ENCODE measurements at regions not wholly inside any gene's neighbourhood (a gene's known extent, or its start where the extent isn't known, plus 50 kb on each side); places are given as distances from the start of the nearest gene placed in this dataset.

DNA sequence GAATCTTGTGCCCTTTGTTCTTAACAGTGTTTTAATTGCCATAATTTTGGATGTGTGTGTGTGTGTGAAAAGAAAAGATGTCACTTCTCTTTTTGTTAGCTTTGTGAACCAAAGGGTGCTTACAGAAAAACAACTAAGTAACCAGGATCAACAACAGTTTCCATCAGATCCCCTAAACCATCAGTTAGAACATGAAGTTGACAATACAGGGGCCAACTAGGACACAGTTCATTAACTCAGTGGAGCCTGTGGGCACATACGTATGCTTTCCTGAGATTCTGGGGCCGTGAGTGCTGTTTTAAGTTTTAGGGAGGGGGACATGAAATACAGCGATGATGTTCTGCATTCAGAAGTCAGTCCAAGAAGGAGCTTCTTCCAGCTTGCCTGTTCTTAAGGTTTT lies 133.6 kb downstream of the TLR5 start:
- Mint-ChIP-seq H3K4me3 (no peak overlapping the region), H3K27me3 (ENCODE audit: low read depth) (peaks cover 6% of the 10 kb centered on the region), H3K36me3 (ENCODE audit: low read depth) (peaks cover 3% of the 10 kb centered on the region), H3K27ac (no peak overlapping the region), H3K4me1 (ENCODE audit: low read depth) (no peaks in the 10 kb centered on the region), H3K9me3 (no peaks in the 10 kb centered on the region)
- CTCF ChIA-PET = interaction anchor here (0.6 kb wide), 1 partner anchor 468 kb away, joined by 7 read pairs; no protein-coding TSS in a partner anchor
- no peak for DNase-seq
- intact Hi-C loops (cut with micrococcal nuclease) = no loop called here

GRCh38 chr1:223010582-223011504 lies 132.2 kb downstream of the TLR5 start:
- Mint-ChIP-seq H3K27ac (no peak overlapping the region), H3K4me3 (no peak overlapping the region), H3K4me1 (ENCODE audit: low read depth) (no peaks in the 10 kb centered on the region), H3K36me3 (ENCODE audit: low read depth) (no peaks in the 10 kb centered on the region), H3K27me3 (ENCODE audit: low read depth) (peaks cover 9% of the 10 kb centered on the region), H3K9me3 (no peaks in the 10 kb centered on the region)
- DNase-seq = no peak
- CTCF ChIA-PET = no interaction called here
- intact Hi-C loops (cut with micrococcal nuclease) = no loop called here

- Mint-ChIP-seq H3K36me3 (ENCODE audit: low read depth) (no peaks in the 10 kb centered on the region), H3K4me3 (no peak overlapping the region), H3K27me3 (ENCODE audit: low read depth) (peaks cover 9% of the 10 kb centered on the region), H3K9me3 (no peaks in the 10 kb centered on the region), H3K27ac (no peak overlapping the region), H3K4me1 (ENCODE audit: low read depth) (no peaks in the 10 kb centered on the region)
- intact Hi-C loops (cut with micrococcal nuclease) = no loop called here
- no peak for DNase-seq
- CTCF ChIA-PET = interaction anchor here (0.6 kb wide), 1 partner anchor 24 kb away, joined by 5 read pairs; no protein-coding TSS in a partner anchor
These were observed 131.6 kb downstream of the TLR5 start for GRCh38 chr1:223011505-223011856.

DNA sequence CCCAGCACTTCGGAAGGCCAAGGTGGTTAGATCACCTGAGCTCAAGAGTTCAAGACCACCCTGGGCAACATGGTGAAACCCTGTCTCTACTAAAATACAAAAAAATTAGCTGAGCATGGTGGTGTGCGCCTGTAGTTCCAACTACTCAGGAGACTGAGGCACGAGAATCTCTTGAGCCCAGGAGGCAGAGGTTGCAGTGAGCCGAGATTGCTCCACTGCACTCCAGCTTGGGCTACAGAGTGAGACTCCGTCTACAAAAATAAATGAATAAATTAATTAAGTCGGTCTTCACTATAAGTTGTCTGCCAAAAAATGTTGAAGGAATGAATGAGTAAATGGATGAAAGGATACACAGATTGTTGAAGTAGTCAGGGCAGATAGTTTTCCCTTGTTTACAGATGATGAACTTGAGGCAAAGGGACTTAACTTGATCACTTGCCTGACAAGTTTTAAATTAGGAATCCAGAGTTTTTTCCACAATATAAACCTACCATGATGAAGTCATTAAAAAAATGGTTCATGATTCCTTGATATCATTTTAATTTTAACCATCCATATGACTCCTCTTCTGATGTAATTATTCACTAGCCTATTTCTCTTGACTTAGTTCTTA lies 130.8 kb downstream of the TLR5 start:
- no peak for DNase-seq
- Mint-ChIP-seq H3K27ac (no peak overlapping the region), H3K36me3 (ENCODE audit: low read depth) (no peaks in the 10 kb centered on the region), H3K27me3 (ENCODE audit: low read depth) (peaks cover 9% of the 10 kb centered on the region), H3K4me3 (no peak overlapping the region), H3K9me3 (no peaks in the 10 kb centered on the region), H3K4me1 (ENCODE audit: low read depth) (no peaks in the 10 kb centered on the region)
- intact Hi-C loops (cut with micrococcal nuclease) = no loop called here
- CTCF ChIA-PET = interaction anchor here (0.6 kb wide), 1 partner anchor 24 kb away, joined by 5 read pairs; no protein-coding TSS in a partner anchor

DNA sequence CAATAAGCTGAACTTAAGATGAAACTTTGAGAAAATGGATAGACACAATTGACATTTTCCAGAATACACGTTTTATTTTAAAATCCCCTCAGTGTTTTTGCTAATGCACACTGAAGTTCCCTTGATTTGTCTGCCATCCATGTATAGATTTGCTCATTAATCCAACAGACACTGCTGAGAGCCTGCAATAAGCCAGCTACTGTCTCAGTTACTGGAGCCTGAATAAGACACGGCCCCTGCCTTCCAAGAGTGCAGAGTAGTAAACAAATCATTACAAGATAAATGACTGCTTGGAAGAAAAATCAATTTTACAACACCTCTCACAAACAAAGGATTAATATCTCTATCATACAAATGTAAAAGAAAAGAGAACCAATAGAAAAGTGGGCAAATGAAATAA lies 130.1 kb downstream of the TLR5 start:
- Mint-ChIP-seq H3K4me1 (ENCODE audit: low read depth) (no peaks in the 10 kb centered on the region), H3K4me3 (no peak overlapping the region), H3K36me3 (ENCODE audit: low read depth) (no peaks in the 10 kb centered on the region), H3K27ac (no peak overlapping the region), H3K27me3 (ENCODE audit: low read depth) (peaks cover 9% of the 10 kb centered on the region), H3K9me3 (no peaks in the 10 kb centered on the region)
- DNase-seq = no peak
- intact Hi-C loops (cut with micrococcal nuclease) = no loop called here
- CTCF ChIA-PET = no interaction called here

DNA sequence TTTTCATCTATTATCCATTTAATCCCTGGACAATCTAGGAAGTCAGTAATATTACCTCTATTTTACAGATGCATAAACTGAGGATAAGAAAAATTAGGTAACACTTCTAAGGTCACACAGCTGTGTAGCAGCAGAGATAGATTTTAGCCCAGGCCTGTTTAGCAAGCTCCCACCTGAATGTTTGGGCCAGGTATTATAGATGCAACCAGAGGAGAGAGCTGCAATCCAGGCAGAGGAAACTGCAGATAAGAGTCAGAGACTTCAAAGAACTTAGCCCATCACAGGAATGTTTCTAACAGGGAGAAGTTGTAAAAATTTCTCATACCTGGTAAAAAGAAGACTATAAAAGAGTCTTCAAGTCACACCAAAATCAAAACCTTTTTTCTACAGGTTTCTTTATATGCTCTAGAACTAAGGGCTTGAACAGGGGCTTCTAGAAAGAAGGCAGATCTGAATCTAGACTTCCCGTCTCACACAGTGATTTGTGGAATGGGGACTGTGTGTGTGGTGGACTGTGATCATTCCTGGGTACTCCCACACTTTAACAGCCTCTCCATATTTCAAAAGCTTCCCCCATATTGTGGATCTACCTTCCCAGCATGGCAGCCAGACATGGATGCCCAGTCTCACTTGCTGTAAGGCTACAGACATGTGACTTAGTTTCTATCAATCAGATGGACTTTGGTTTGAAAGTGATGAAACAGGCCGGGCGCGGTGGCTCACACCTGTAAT lies 128.7 kb downstream of the TLR5 start:
- CTCF ChIA-PET = no interaction called here
- H3K4me3 Mint-ChIP-seq = no peak overlapping the region
- no peak for DNase-seq

GRCh38 chr1:223016381-223016780 lies 126.7 kb downstream of the TLR5 start:
- Mint-ChIP-seq H3K27me3 (ENCODE audit: low read depth) (peaks cover 3% of the 10 kb centered on the region), H3K9me3 (no peaks in the 10 kb centered on the region), H3K27ac (no peak overlapping the region), H3K4me3 (no peak overlapping the region), H3K36me3 (ENCODE audit: low read depth) (no peaks in the 10 kb centered on the region), H3K4me1 (ENCODE audit: low read depth) (no peaks in the 10 kb centered on the region)
- CTCF ChIA-PET = no interaction called here
- intact Hi-C loops (cut with micrococcal nuclease) = no loop called here
- DNase-seq = no peak

More for the DNA sequence above, 128.7 kb downstream of the TLR5 start:
- Mint-ChIP-seq H3K4me1 (ENCODE audit: low read depth) (no peaks in the 10 kb centered on the region), H3K9me3 (no peaks in the 10 kb centered on the region), H3K36me3 (ENCODE audit: low read depth) (no peaks in the 10 kb centered on the region), H3K27ac (no peak overlapping the region), H3K27me3 (ENCODE audit: low read depth) (peaks cover 9% of the 10 kb centered on the region)
- intact Hi-C loops (cut with micrococcal nuclease) = no loop called here

GRCh38 chr1:223016890-223017289 lies 126.2 kb downstream of the TLR5 start:
- H3K27ac Mint-ChIP-seq = no peak overlapping the region
- no peaks in the 10 kb centered on the region for H3K36me3 Mint-ChIP-seq (ENCODE audit: low read depth)
- DNase-seq = no peak
- H3K27me3 Mint-ChIP-seq (ENCODE audit: low read depth) = peaks cover 3% of the 10 kb centered on the region
- CTCF ChIA-PET = no interaction called here
- intact Hi-C loops (cut with micrococcal nuclease) = no loop called here
- no peaks in the 10 kb centered on the region for H3K9me3 Mint-ChIP-seq
- no peak overlapping the region for H3K4me3 Mint-ChIP-seq
- no peaks in the 10 kb centered on the region for H3K4me1 Mint-ChIP-seq (ENCODE audit: low read depth)

DNA sequence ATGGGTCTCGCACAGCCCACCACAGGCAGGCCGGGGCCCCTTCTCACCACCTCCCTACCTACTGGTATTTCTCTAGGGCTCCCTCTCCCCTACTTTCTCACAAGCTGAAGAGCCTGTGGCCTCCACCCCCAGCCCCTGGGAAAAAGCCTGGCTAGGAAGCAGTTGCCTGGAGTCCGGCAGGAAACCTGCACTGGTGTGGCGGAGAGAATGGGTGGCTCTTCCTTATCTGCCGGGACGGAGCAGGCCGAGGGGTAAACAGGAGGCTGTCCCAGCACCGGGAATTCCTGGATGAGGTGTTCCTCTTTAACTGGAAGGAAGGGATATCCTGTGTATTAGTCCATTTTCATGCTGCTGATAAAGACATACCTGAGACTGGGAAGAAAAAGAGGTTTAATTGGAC lies 125.8 kb downstream of the TLR5 start:
- no peak for DNase-seq
- CTCF ChIA-PET = no interaction called here
- Mint-ChIP-seq H3K36me3 (ENCODE audit: low read depth) (no peaks in the 10 kb centered on the region), H3K4me3 (no peak overlapping the region), H3K27me3 (ENCODE audit: low read depth) (peaks cover 3% of the 10 kb centered on the region), H3K4me1 (ENCODE audit: low read depth) (no peaks in the 10 kb centered on the region), H3K27ac (no peak overlapping the region), H3K9me3 (no peaks in the 10 kb centered on the region)
- intact Hi-C loops (cut with micrococcal nuclease) = no loop called here

DNA sequence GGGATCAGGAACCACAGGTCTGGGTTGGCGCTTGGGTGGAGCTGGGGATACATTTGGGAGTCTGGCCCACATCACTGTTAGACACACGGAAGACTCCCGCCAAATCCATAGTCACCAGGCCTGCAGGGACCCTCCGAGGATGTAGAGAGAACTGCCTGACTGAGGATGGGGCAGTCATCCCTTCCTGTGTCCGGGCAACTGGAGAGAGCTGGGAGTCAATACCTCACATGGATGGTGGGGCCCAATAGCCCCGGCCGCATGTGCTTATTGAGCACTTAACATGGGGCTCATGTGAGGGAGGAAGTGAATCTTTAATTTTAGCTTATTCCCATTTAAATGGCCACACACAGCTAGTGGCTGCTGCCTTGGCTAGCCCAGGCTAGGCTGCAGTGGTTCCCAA lies 124.5 kb downstream of the TLR5 start:
- no peaks in the 10 kb centered on the region for H3K9me3 Mint-ChIP-seq
- no peak overlapping the region for H3K4me3 Mint-ChIP-seq
- no peaks in the 10 kb centered on the region for H3K36me3 Mint-ChIP-seq (ENCODE audit: low read depth)
- peaks cover 3% of the 10 kb centered on the region for H3K27me3 Mint-ChIP-seq (ENCODE audit: low read depth)
- no peak for DNase-seq
- CTCF ChIA-PET = interaction anchor here (0.6 kb wide), 1 partner anchor 268 kb away, joined by 3 read pairs; no protein-coding TSS in a partner anchor
- intact Hi-C loops (cut with micrococcal nuclease) = no loop called here
- no peaks in the 10 kb centered on the region for H3K4me1 Mint-ChIP-seq (ENCODE audit: low read depth)
- H3K27ac Mint-ChIP-seq = no peak overlapping the region

DNA sequence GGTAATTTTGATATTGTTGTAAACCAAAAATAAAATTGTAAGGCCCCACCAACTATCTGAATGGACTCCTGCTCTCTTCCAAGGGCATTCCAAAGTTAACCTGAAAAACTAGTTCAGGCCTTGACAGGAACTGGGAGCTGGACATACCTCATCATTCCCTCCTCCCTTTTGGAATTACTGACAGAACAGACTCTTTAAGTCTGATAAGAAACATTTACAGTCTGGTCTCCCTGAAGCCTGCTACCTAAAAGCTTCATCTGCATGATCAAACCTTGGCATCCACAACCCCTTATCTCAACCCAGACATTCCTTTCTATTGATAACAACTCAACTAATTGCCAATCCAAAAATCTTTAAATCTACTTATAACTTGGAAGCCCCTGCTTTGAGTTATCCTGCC lies 123.8 kb downstream of the TLR5 start:
- Mint-ChIP-seq H3K27me3 (ENCODE audit: low read depth) (peaks cover 3% of the 10 kb centered on the region), H3K9me3 (no peaks in the 10 kb centered on the region), H3K4me3 (no peak overlapping the region), H3K4me1 (ENCODE audit: low read depth) (no peaks in the 10 kb centered on the region), H3K36me3 (ENCODE audit: low read depth) (no peaks in the 10 kb centered on the region), H3K27ac (no peak overlapping the region)
- intact Hi-C loops (cut with micrococcal nuclease) = no loop called here
- CTCF ChIA-PET = no interaction called here
- DNase-seq = no peak

- intact Hi-C loops (cut with micrococcal nuclease) = no loop called here
- DNase-seq = no peak
- no peaks in the 10 kb centered on the region for H3K4me1 Mint-ChIP-seq (ENCODE audit: low read depth)
- H3K27me3 Mint-ChIP-seq (ENCODE audit: low read depth) = no peaks in the 10 kb centered on the region
- no peaks in the 10 kb centered on the region for H3K36me3 Mint-ChIP-seq (ENCODE audit: low read depth)
- H3K4me3 Mint-ChIP-seq = no peak overlapping the region
- no peaks in the 10 kb centered on the region for H3K9me3 Mint-ChIP-seq
- CTCF ChIA-PET = no interaction called here
- no peak overlapping the region for H3K27ac Mint-ChIP-seq
These were observed 122.3 kb downstream of the TLR5 start for GRCh38 chr1:223020770-223021169.
